ENCODE measurements at regions not wholly inside any gene's neighbourhood (a gene's known extent, or its start where the extent isn't known, plus 50 kb on each side); places are given as distances from the start of the nearest gene placed in this dataset.
"Not testable (repeated sequence)": the region's sequence is repeated elsewhere in the genome, so short reads cannot be mapped to it uniquely, and the experiment has no call there.

GRCh38 chr2:750628-751027 lies 73.4 kb upstream of the TMEM18 start:
- no peak for TF ChIP-seq CTCF (IDR thresholded peaks at IDR 0.05; ENCODE audit: low read depth, low read length, missing control alignments)
- DNase-seq (ENCODE audit: low read depth) = no peak
- no peak overlapping the region for H3K4me3 ChIP-seq (ENCODE audit: low read depth, low read length)
- in situ Hi-C loops (cut with HindIII; ENCODE audit: low sequenced_read_pairs) = no loop called here

GRCh38 chr2:747762-748351 lies 70.7 kb upstream of the TMEM18 start:
- no peak overlapping the region for H3K4me3 ChIP-seq (ENCODE audit: low read depth, low read length)
- no peak for DNase-seq (ENCODE audit: low read depth)
- in situ Hi-C loops (cut with HindIII; ENCODE audit: low sequenced_read_pairs) = no loop called here
- no peak for TF ChIP-seq CTCF (IDR thresholded peaks at IDR 0.05; ENCODE audit: low read depth, low read length, missing control alignments)

- DNase-seq (ENCODE audit: low read depth) = no peak
- in situ Hi-C loops (cut with HindIII; ENCODE audit: low sequenced_read_pairs) = no loop called here
- H3K4me3 ChIP-seq (ENCODE audit: low read depth, low read length) = no peak overlapping the region
- no peak for TF ChIP-seq CTCF (IDR thresholded peaks at IDR 0.05; ENCODE audit: low read depth, low read length, missing control alignments)
These were observed 69.5 kb upstream of the TMEM18 start for GRCh38 chr2:746697-747096.

GRCh38 chr2:744088-744487 lies 66.9 kb upstream of the TMEM18 start:
- in situ Hi-C loops (cut with HindIII; ENCODE audit: low sequenced_read_pairs) = no loop called here
- no peak for TF ChIP-seq CTCF (IDR thresholded peaks at IDR 0.05; ENCODE audit: low read depth, low read length, missing control alignments)
- no peak for DNase-seq (ENCODE audit: low read depth)
- H3K4me3 ChIP-seq (ENCODE audit: low read depth, low read length) = no peak overlapping the region

GRCh38 chr2:742221-742620 lies 65.0 kb upstream of the TMEM18 start:
- TF ChIP-seq CTCF (IDR thresholded peaks at IDR 0.05; ENCODE audit: low read depth, low read length, missing control alignments) = no peak
- H3K4me3 ChIP-seq (ENCODE audit: low read depth, low read length) = no peak overlapping the region
- in situ Hi-C loops (cut with HindIII; ENCODE audit: low sequenced_read_pairs) = no loop called here
- DNase-seq (ENCODE audit: low read depth) = no peak

GRCh38 chr2:741195-741496 lies 63.9 kb upstream of the TMEM18 start:
- DNase-seq (ENCODE audit: low read depth) = no peak
- TF ChIP-seq CTCF (IDR thresholded peaks at IDR 0.05; ENCODE audit: low read depth, low read length, missing control alignments) = no peak
- in situ Hi-C loops (cut with HindIII; ENCODE audit: low sequenced_read_pairs) = no loop called here
- peak overlapping the region; percentile 41 for H3K4me3 ChIP-seq (ENCODE audit: low read depth, low read length)

- H3K4me3 ChIP-seq (ENCODE audit: low read depth, low read length) = peak overlapping the region; percentile 41
- in situ Hi-C loops (cut with HindIII; ENCODE audit: low sequenced_read_pairs) = not testable (repeated sequence)
- peak; percentile 95 for DNase-seq (ENCODE audit: low read depth)
These were observed 63.4 kb upstream of the TMEM18 start for GRCh38 chr2:740322-741194.

- in situ Hi-C loops (cut with HindIII; ENCODE audit: low sequenced_read_pairs) = not testable (repeated sequence)
- peak; percentile 50 for DNase-seq (ENCODE audit: low read depth)
- peak overlapping the region; percentile 41 for H3K4me3 ChIP-seq (ENCODE audit: low read depth, low read length)
These were observed 62.7 kb upstream of the TMEM18 start for GRCh38 chr2:739864-740321.

Data from astrocyte of the cerebellum (primary cell).